OCI-LY1 (cell line): ENCODE measurements at regions not wholly inside any gene's neighbourhood (a gene's known extent, or its start where the extent isn't known, plus 50 kb on each side); places are given as distances from the start of the nearest gene placed in this dataset.

Source experiments
- CTCF ChIP-seq: fragments of 200-600 bp; sonication (generic), shearing (Covaris generic); IDR thresholded peaks from 2 replicates; pipeline ENCODE4 v1.5.1; 2017; ENCODE audit warnings: mild to moderate bottlenecking, antibody characterized with exemption, low read length, moderate library complexity, mixed read lengths
- EZH2 ChIP-seq: fragments of 200-600 bp; sonication (generic), shearing (Covaris generic); IDR thresholded peaks from 2 replicates; pipeline ENCODE4 v1.8.0; 2017; ENCODE audit warnings: borderline replicate concordance, mixed run types, mild to moderate bottlenecking, antibody characterized with exemption, low read length, moderate library complexity, mixed read lengths

DNA sequence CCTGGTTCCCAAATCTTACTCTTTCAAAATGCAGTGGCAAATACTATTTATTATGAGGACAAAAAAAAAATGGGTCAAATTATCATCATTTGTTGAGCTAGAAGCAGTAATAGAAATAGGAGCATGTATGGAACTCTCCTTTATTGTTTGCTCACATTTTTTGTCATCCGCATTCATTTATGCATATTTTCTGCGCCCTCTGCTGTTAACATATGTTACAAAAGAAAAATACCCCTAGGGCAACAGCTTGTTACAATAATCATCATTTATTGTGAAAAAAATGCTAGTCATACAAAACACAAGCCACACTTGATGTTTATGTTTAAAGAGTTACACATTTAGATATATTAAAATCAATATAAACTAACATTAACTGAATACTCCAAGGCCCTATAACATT, 328.2 kb downstream of the TUSC1 start:
- TF ChIP-seq CTCF (peak; percentile 32; the same call in 1 of the 2 replicates), EZH2 (no peak)
